ENCODE measurements at regions not wholly inside any gene's neighbourhood (a gene's known extent, or its start where the extent isn't known, plus 50 kb on each side); places are given as distances from the start of the nearest gene placed in this dataset.

DNA sequence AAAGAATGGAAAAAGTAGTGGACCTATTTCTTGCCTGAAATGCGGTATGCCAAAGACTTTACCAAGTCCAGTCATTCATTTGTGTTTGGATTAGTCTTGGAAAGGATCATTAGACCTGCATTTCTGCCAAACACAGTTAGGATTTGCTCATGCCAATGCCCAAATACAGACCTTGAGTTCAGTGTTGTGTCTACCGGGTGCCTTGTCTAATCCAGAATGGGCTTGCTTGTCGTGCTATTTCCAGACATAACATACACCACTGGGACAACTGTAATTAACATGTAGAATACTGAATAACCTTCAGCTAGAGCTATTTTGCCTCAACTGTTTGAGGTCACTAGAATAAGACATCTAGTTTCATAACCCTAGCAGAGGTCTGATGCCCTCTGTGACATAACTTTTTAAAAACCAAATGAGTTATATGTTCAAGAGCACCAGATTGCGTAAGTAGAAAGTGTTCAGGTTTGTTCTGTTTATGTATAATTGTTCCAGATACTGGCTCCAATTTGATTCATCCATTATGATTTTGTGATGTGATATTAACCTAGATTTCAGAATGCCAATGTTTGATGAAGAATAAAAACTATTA lies 145.3 kb upstream of the DPH6 start:
- no peak overlapping the region for H3K9ac ChIP-seq (ENCODE audit: low read length)
- ChIA-PET POLR2A (no interaction called here), CTCF (no interaction called here)
- H3K4me3 ChIP-seq (ENCODE audit: control extremely low read depth in 1 of 5, extremely low read depth in 1 of 5, insufficient read depth in 1 of 5, low read depth in 2 of 5, low read length in 4 of 5), result no peak overlapping the region
- Mint-ChIP-seq H3K9me3 (ENCODE audit: insufficient read depth) (no peaks in the 10 kb centered on the region), H3K4me3 (no peak overlapping the region), H3K27ac (no peak overlapping the region), H3K4me1 (no peaks in the 10 kb centered on the region), H3K27me3 (peaks cover 16% of the 10 kb centered on the region)
- no peak overlapping the region for H3K4me2 ChIP-seq (replicated peaks; ENCODE audit: low read depth, low read length, poor library complexity, severe bottlenecking)
- WGBS (ENCODE audit: insufficient coverage), result 80% methylated on average over 2 of the region's 4 CpGs
- no peaks in the 10 kb centered on the region for H3K36me3 ChIP-seq (replicated peaks in 1 of 2; ENCODE audit: control extremely low read depth in 1 of 2, control insufficient read depth in 1 of 2, extremely low read depth in 1 of 2, insufficient read depth in 2 of 2, low read length in 1 of 2)
- no peak for ATAC-seq (ENCODE audit: low read depth)
- no peaks in the 10 kb centered on the region for H3K9me3 ChIP-seq (ENCODE audit: control extremely low read depth in 1 of 3, control insufficient read depth in 2 of 3, insufficient read depth in 1 of 3, low read length in 2 of 3)
- no peaks in the 10 kb centered on the region for H3K79me2 ChIP-seq (ENCODE audit: control insufficient read depth, insufficient read depth, low read length)
- no peaks in the 10 kb centered on the region for H4K20me1 ChIP-seq (ENCODE audit: control insufficient read depth, insufficient read depth, low read length, poor library complexity, severe bottlenecking)
- no peak for TF ChIP-seq EZH2 (IDR thresholded peaks at IDR 0.05; ENCODE audit: borderline replicate concordance, insufficient read depth, low read depth, low read length, poor library complexity, severe bottlenecking)
- TF ChIP-seq, protein P1, sequence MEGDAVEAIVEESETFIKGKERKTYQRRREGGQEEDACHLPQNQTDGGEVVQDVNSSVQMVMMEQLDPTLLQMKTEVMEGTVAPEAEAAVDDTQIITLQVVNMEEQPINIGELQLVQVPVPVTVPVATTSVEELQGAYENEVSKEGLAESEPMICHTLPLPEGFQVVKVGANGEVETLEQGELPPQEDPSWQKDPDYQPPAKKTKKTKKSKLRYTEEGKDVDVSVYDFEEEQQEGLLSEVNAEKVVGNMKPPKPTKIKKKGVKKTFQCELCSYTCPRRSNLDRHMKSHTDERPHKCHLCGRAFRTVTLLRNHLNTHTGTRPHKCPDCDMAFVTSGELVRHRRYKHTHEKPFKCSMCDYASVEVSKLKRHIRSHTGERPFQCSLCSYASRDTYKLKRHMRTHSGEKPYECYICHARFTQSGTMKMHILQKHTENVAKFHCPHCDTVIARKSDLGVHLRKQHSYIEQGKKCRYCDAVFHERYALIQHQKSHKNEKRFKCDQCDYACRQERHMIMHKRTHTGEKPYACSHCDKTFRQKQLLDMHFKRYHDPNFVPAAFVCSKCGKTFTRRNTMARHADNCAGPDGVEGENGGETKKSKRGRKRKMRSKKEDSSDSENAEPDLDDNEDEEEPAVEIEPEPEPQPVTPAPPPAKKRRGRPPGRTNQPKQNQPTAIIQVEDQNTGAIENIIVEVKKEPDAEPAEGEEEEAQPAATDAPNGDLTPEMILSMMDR (IDR thresholded peaks at IDR 0.05), result no peak
- intact Hi-C loops (cut with micrococcal nuclease), result no loop called here
- H3K27ac ChIP-seq (ENCODE audit: low read length in 2 of 2), result no peak overlapping the region
- DNase-seq, result no peak
- no peaks in the 10 kb centered on the region for H3K4me1 ChIP-seq (ENCODE audit: control insufficient read depth in 2 of 2, insufficient read depth in 2 of 2, low read length in 2 of 2)
- no peak overlapping the region for H2AFZ ChIP-seq (ENCODE audit: insufficient read depth, low read depth, low read length, poor library complexity, severe bottlenecking)
- H3K27me3 ChIP-seq (replicated peaks in 1 of 4; ENCODE audit: control extremely low read depth in 1 of 4, control insufficient read depth in 3 of 4, insufficient read depth in 4 of 4, low read length in 3 of 4), result no peaks in the 10 kb centered on the region

DNA sequence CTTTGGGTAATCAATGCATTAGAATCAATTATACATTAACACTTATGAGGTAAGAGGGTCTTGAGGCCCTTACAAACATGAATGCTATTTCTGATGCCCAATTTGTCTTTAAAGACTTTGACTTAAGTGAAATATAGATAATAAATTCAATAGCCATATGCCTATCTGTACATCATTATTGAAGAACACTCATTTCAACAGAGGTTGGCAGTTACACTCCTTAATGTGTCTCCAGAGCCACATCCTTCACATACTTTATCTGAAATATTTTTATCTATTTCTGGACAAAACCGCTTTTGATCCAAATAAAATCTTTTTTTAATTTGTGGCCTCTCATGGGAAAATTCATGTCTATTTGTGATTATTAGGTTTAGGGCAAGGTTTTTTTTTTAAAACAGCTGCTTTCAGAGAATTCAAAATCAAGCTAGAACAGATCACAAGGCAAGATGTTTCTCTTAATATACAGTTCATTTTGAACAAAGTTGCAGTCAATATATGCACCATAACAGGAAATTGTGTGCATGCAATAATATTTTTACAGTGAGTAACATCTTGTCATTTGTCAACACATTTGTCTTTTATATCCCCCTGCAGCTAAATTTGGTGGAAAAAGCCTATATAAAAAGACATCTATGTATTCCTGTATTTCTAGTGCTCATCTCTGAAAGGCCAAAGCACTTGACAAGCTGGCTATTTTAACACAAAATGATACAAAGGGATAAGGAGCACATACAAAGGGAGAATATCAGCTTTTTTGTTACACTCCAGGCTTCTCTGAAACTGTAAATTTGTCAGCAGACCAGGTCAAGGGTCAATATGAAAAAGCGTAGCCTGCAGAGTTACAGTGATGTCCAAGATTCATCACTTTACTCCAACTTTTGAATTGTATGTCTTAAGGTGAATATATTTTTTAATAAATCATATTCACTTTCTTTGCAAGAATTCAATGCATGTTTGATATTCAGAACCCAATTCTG lies 146.2 kb upstream of the DPH6 start:
- Histone ChIP-seq H3K4me2 (replicated peaks; ENCODE audit: low read depth, low read length, poor library complexity, severe bottlenecking) (no peak overlapping the region), H3K79me2 (ENCODE audit: control insufficient read depth, insufficient read depth, low read length) (no peaks in the 10 kb centered on the region), H3K9ac (ENCODE audit: low read length) (no peak overlapping the region), H3K36me3 (replicated peaks in 1 of 2; ENCODE audit: control extremely low read depth in 1 of 2, control insufficient read depth in 1 of 2, extremely low read depth in 1 of 2, insufficient read depth in 2 of 2, low read length in 1 of 2) (no peaks in the 10 kb centered on the region), H4K20me1 (ENCODE audit: control insufficient read depth, insufficient read depth, low read length, poor library complexity, severe bottlenecking) (no peaks in the 10 kb centered on the region), H3K27ac (ENCODE audit: low read length in 2 of 2) (no peak overlapping the region), H3K27me3 (replicated peaks in 1 of 4; ENCODE audit: control extremely low read depth in 1 of 4, control insufficient read depth in 3 of 4, insufficient read depth in 4 of 4, low read length in 3 of 4) (no peaks in the 10 kb centered on the region), H3K9me3 (ENCODE audit: control extremely low read depth in 1 of 3, control insufficient read depth in 2 of 3, insufficient read depth in 1 of 3, low read length in 2 of 3) (no peaks in the 10 kb centered on the region), H3K4me1 (ENCODE audit: control insufficient read depth in 2 of 2, insufficient read depth in 2 of 2, low read length in 2 of 2) (no peaks in the 10 kb centered on the region), H2AFZ (ENCODE audit: insufficient read depth, low read depth, low read length, poor library complexity, severe bottlenecking) (no peak overlapping the region), H3K4me3 (ENCODE audit: control extremely low read depth in 1 of 5, extremely low read depth in 1 of 5, insufficient read depth in 1 of 5, low read depth in 2 of 5, low read length in 4 of 5) (no peak overlapping the region)
- H3K27me3 Mint-ChIP-seq, result peaks cover 11% of the 10 kb centered on the region
- TF ChIP-seq, protein P1 (IDR thresholded peaks at IDR 0.05), result no peak
- TF ChIP-seq EZH2 (IDR thresholded peaks at IDR 0.05; ENCODE audit: borderline replicate concordance, insufficient read depth, low read depth, low read length, poor library complexity, severe bottlenecking), result no peak
- intact Hi-C loops (cut with micrococcal nuclease), result no loop called here
- H3K4me1 Mint-ChIP-seq, result no peaks in the 10 kb centered on the region
- CTCF ChIA-PET, result no interaction called here
- WGBS (ENCODE audit: insufficient coverage), result no CpG with 5 or more reads among the region's 2 CpGs
- H3K9me3 Mint-ChIP-seq (ENCODE audit: insufficient read depth), result no peaks in the 10 kb centered on the region
- POLR2A ChIA-PET, result no interaction called here
- no peak overlapping the region for H3K4me3 Mint-ChIP-seq
- DNase-seq (no peak), ATAC-seq (ENCODE audit: low read depth) (no peak)
- no peak overlapping the region for H3K27ac Mint-ChIP-seq
